Forelimb muscle (tissue), 1 donor: ENCODE measurements at regions not wholly inside any gene's neighbourhood (a gene's known extent, or its start where the extent isn't known, plus 50 kb on each side); places are given as distances from the start of the nearest gene placed in this dataset.

Experiments
- DNase-seq: peaks from one replicate; pipeline ENCODE4 v3.0.0-alpha.2; 2013; ENCODE audit warnings: low read depth

GRCh38 chr3:189117087-189117486, 54.7 kb upstream of the TPRG1 start:
- no peak for DNase-seq

- DNase-seq, result no peak
These were observed 52.9 kb upstream of the TPRG1 start for GRCh38 chr3:189118896-189119295.

GRCh38 chr3:189119950-189120349, 51.8 kb upstream of the TPRG1 start:
- DNase-seq, result no peak

DNA sequence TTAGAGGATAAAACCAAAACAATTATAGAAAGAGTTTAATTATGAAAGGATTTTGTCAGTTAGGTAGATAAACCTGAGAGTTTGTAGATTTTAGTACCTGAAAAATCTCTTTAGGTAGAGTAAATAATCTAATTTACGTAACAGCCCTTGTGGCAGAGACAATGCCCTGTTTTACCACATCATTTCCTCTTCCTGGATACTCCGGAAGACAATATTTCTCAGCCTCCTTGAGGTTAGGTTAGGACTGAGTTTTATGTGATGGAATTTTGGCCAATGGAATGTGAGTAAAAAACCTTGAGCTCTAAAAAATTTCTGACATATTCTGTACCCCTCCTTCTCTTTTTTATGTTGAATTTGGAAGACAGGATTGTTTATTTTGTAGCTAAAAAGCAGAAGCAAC, 50.7 kb upstream of the TPRG1 start:
- DNase-seq, result no peak
